Neuronal stem cell (in vitro differentiated cells): ENCODE measurements at regions not wholly inside any gene's neighbourhood (a gene's known extent, or its start where the extent isn't known, plus 50 kb on each side); places are given as distances from the start of the nearest gene placed in this dataset.

Source experiments
- DNase-seq: peaks from one replicate; pipeline ENCODE4 v3.0.0-alpha.2; 2013; ENCODE audit warnings: low spot score
- H2AFZ ChIP-seq: one replicate; pipeline ENCODE4 v1.6.1; 2013; ENCODE audit warnings: mild to moderate bottlenecking, low read length, inconsistent platforms
- H2AK5ac ChIP-seq: 2 replicates; pipeline ENCODE4 v1.6.1; 2013; ENCODE audit warnings: low read depth, mild to moderate bottlenecking, inconsistent platforms, low read length, moderate library complexity, mixed read lengths
- H2BK120ac ChIP-seq: 2 replicates; pipeline ENCODE4 v1.6.1; 2013; ENCODE audit warnings: low read depth, mild to moderate bottlenecking, inconsistent platforms, low read length, moderate library complexity, mixed read lengths
- H2BK12ac ChIP-seq: one replicate; pipeline ENCODE4 v1.6.1; 2013; ENCODE audit warnings: low read length, inconsistent platforms
- H2BK15ac ChIP-seq: 2 replicates; pipeline ENCODE4 v1.6.1; 2013; ENCODE audit warnings: mild to moderate bottlenecking, low read length, inconsistent platforms, mixed read lengths
- H2BK5ac ChIP-seq: one replicate; pipeline ENCODE4 v1.6.1; 2013; ENCODE audit warnings: inconsistent platforms, mild to moderate bottlenecking, low read length, moderate library complexity
- H3K14ac ChIP-seq: one replicate; pipeline ENCODE4 v1.6.1; 2013; ENCODE audit warnings: low read length, inconsistent platforms
- H3K18ac ChIP-seq: 2 replicates; pipeline ENCODE4 v1.6.1; 2013; ENCODE audit warnings: low read length, inconsistent platforms
- H3K23ac ChIP-seq: 2 replicates; pipeline ENCODE4 v1.6.1; 2013; ENCODE audit warnings: low read depth, mild to moderate bottlenecking, mixed read lengths, low read length, inconsistent platforms; ENCODE audit not compliant: poor library complexity
- H3K27ac ChIP-seq: replicated peaks from 3 replicates; pipeline ENCODE4 v1.5.1; 2013; ENCODE audit warnings: low read length, inconsistent platforms
- H3K27me3 ChIP-seq, 3 experiments: 2 replicates each; pipeline ENCODE4 v1.6.1; 2013; ENCODE audit warnings: low read length in 3 of 3, mild to moderate bottlenecking in 2 of 3, inconsistent platforms in 1 of 3, low read depth in 1 of 3, mixed read lengths in 1 of 3, moderate library complexity in 1 of 3; ENCODE audit not compliant: control insufficient read depth in 3 of 3, insufficient read depth in 3 of 3
- H3K36me3 ChIP-seq, 2 donors: replicated peaks in 1 of 2; 2 replicates each; pipeline ENCODE4 v1.6.1; 2013; ENCODE audit warnings: low read length in 2 of 2; ENCODE audit not compliant: control insufficient read depth in 2 of 2, insufficient read depth in 2 of 2
- H3K4ac ChIP-seq: 2 replicates; pipeline ENCODE4 v1.6.1; 2013; ENCODE audit warnings: inconsistent platforms, mild to moderate bottlenecking, low read length, moderate library complexity
- H3K4me1 ChIP-seq, 2 donors: 1 replicate in 1 of 2; 2 replicates in 1 of 2; pipeline ENCODE4 v1.6.1; 2013; ENCODE audit warnings: low read length in 2 of 2, low read depth in 1 of 2; ENCODE audit not compliant: control insufficient read depth in 2 of 2, insufficient read depth in 1 of 2
- H3K4me2 ChIP-seq: one replicate; pipeline ENCODE4 v1.6.1; 2013; ENCODE audit warnings: mild to moderate bottlenecking, low read length, inconsistent platforms; ENCODE audit not compliant: insufficient read depth, poor library complexity, severe bottlenecking
- H3K4me3 ChIP-seq, 2 donors: 2 replicates each; pipeline ENCODE4 v1.5.1; 2013; ENCODE audit warnings: low read length in 2 of 2, mild to moderate bottlenecking in 2 of 2, inconsistent platforms in 1 of 2, moderate library complexity in 1 of 2
- H3K79me1 ChIP-seq: one replicate; pipeline ENCODE4 v1.6.1; 2013; ENCODE audit warnings: low read depth, mild to moderate bottlenecking, inconsistent platforms, low read length, moderate library complexity
- H3K9ac ChIP-seq: one replicate; pipeline ENCODE4 v1.6.1; 2013; ENCODE audit warnings: mild to moderate bottlenecking, low read depth, low read length, inconsistent platforms; ENCODE audit not compliant: poor library complexity
- H3K9me3 ChIP-seq, 2 donors: replicated peaks in 1 of 2; 2 replicates each; pipeline versions ENCODE3 to v1.6.1; 2013; ENCODE audit warnings: low read length in 2 of 2, mild to moderate bottlenecking in 2 of 2, inconsistent platforms in 1 of 2, low read depth in 1 of 2, mixed read lengths in 1 of 2, moderate library complexity in 1 of 2; ENCODE audit not compliant: control insufficient read depth in 2 of 2, insufficient read depth in 1 of 2
- H4K8ac ChIP-seq: one replicate; pipeline ENCODE4 v1.6.1; 2013; ENCODE audit warnings: low read depth, mild to moderate bottlenecking, inconsistent platforms, low read length, moderate library complexity
- H4K91ac ChIP-seq: one replicate; pipeline ENCODE4 v1.6.1; 2013; ENCODE audit warnings: low read length, low read depth, mild to moderate bottlenecking, inconsistent platforms; ENCODE audit not compliant: poor library complexity
- WGBS, 2 donors: extraction: QIAGEN DNeasy Blood & Tissue Kit; methylation state at CpG; one replicate each; pipeline ENCODE4 v1.1.7; 2013; ENCODE audit warnings: missing lambda C conversion rate in 2 of 2, mixed read lengths in 1 of 2; ENCODE audit not compliant: insufficient read length in 2 of 2, insufficient replicate concordance in 1 of 2; ENCODE audit errors: extremely low coverage in 2 of 2; 5-methylcytosine and 5-hydroxymethylcytosine counted together

- Histone ChIP-seq H2BK5ac (no peak overlapping the region), H4K91ac (no peak overlapping the region), H2BK15ac (no peak overlapping the region), H2BK120ac (no peak overlapping the region), H3K18ac (no peak overlapping the region), H3K36me3 (no peaks in the 10 kb centered on the region), H3K9me3 (no peaks in the 10 kb centered on the region), H3K23ac (no peak overlapping the region), H3K27me3 (peaks cover 0 to 3% (median 0%) of the 10 kb centered on the region in 3 experiments), H3K9ac (no peak overlapping the region), H3K4me1 (no peaks in the 10 kb centered on the region), H3K79me1 (no peaks in the 10 kb centered on the region), H4K8ac (no peak overlapping the region), H3K4me3 (no peak overlapping the region), H2BK12ac (no peak overlapping the region), H3K27ac (no peak overlapping the region), H3K14ac (no peak overlapping the region), H2AK5ac (no peak overlapping the region), H3K4ac (no peak overlapping the region), H2AFZ (no peak overlapping the region), H3K4me2 (no peak overlapping the region)
- no CpG with 5 or more reads among the region's 12 CpGs for WGBS, 2 donors
- DNase-seq = no peak
These were observed 169.7 kb upstream of the MVB12B start for GRCh38 chr9:126156898-126157297.

- no CpG with 5 or more reads among the region's 10 CpGs for WGBS, 2 donors
- peaks cover 0 to 3% (median 0%) of the 10 kb centered on the region in 3 experiments for H3K27me3 ChIP-seq
These were observed 169.2 kb upstream of the MVB12B start for GRCh38 chr9:126157423-126157822.

GRCh38 chr9:126157826-126158587 is 168.6 kb upstream of the MVB12B start:
- no peak overlapping the region for H3K23ac ChIP-seq
- peaks cover 0 to 3% (median 0%) of the 10 kb centered on the region in 3 experiments for H3K27me3 ChIP-seq
- H2BK15ac ChIP-seq = no peak overlapping the region
- H2BK5ac ChIP-seq = no peak overlapping the region
- no peak overlapping the region for H2BK120ac ChIP-seq
- no peak overlapping the region for H3K4me2 ChIP-seq
- no peak overlapping the region for H3K9ac ChIP-seq
- H3K79me1 ChIP-seq = no peaks in the 10 kb centered on the region
- no peak overlapping the region for H4K91ac ChIP-seq
- H3K9me3 ChIP-seq = no peaks in the 10 kb centered on the region
- no peaks in the 10 kb centered on the region for H3K36me3 ChIP-seq
- H3K4me1 ChIP-seq = no peaks in the 10 kb centered on the region
- peak overlapping the region; percentile 3 for H3K14ac ChIP-seq
- no peak overlapping the region for H2BK12ac ChIP-seq
- H2AK5ac ChIP-seq = no peak overlapping the region
- no peak overlapping the region for H3K4ac ChIP-seq
- H4K8ac ChIP-seq = no peak overlapping the region
- no peak overlapping the region for H3K4me3 ChIP-seq
- no peak overlapping the region for H3K18ac ChIP-seq
- no peak overlapping the region for H2AFZ ChIP-seq
- DNase-seq = no peak
- no CpG with 5 or more reads among the region's 29 CpGs for WGBS, 2 donors
- no peak overlapping the region for H3K27ac ChIP-seq

More at GRCh38 chr9:126157423-126157822, 169.2 kb upstream of the MVB12B start:
- Histone ChIP-seq H4K91ac (no peak overlapping the region), H3K4me1 (no peaks in the 10 kb centered on the region), H2BK12ac (no peak overlapping the region), H2BK15ac (no peak overlapping the region), H3K23ac (no peak overlapping the region), H3K27ac (no peak overlapping the region), H4K8ac (no peak overlapping the region), H3K18ac (no peak overlapping the region), H3K14ac (no peak overlapping the region), H2AFZ (no peak overlapping the region), H3K36me3 (no peaks in the 10 kb centered on the region), H3K9me3 (no peaks in the 10 kb centered on the region), H3K4ac (no peak overlapping the region), H3K4me3 (no peak overlapping the region), H3K4me2 (no peak overlapping the region), H2BK120ac (no peak overlapping the region), H3K79me1 (no peaks in the 10 kb centered on the region), H2BK5ac (no peak overlapping the region), H2AK5ac (no peak overlapping the region), H3K9ac (no peak overlapping the region)
- no peak for DNase-seq

GRCh38 chr9:126158588-126159429 is 167.8 kb upstream of the MVB12B start:
- DNase-seq = no peak

More at GRCh38 chr9:126158588-126159429, 167.8 kb upstream of the MVB12B start:
- no peak overlapping the region for H4K91ac ChIP-seq
- H3K23ac ChIP-seq = no peak overlapping the region
- H3K27me3 ChIP-seq = peaks cover 0 to 3% (median 0%) of the 10 kb centered on the region in 3 experiments
- no peak overlapping the region for H3K4ac ChIP-seq
- no peak overlapping the region for H3K4me3 ChIP-seq
- H3K4me2 ChIP-seq = no peak overlapping the region
- no peak overlapping the region for H2AFZ ChIP-seq
- H2BK120ac ChIP-seq = no peak overlapping the region
- no peak overlapping the region for H3K27ac ChIP-seq
- H3K9ac ChIP-seq = no peak overlapping the region
- peak overlapping the region; percentile 9 for H2AK5ac ChIP-seq
- H2BK5ac ChIP-seq = no peak overlapping the region
- no peaks in the 10 kb centered on the region for H3K79me1 ChIP-seq
- H2BK12ac ChIP-seq = no peak overlapping the region
- H3K18ac ChIP-seq = peak overlapping the region; percentile 56
- no peak overlapping the region for H4K8ac ChIP-seq
- H2BK15ac ChIP-seq = no peak overlapping the region
- WGBS, 2 donors = no CpG with 5 or more reads among the region's 10 CpGs
- H3K14ac ChIP-seq = peak overlapping the region; percentile 3
- no peaks in the 10 kb centered on the region for H3K36me3 ChIP-seq
- no peaks in the 10 kb centered on the region for H3K4me1 ChIP-seq
- H3K9me3 ChIP-seq = no peaks in the 10 kb centered on the region
